ENCODE measurements at regions not wholly inside any gene's neighbourhood (a gene's known extent, or its start where the extent isn't known, plus 50 kb on each side); places are given as distances from the start of the nearest gene placed in this dataset.

DNA sequence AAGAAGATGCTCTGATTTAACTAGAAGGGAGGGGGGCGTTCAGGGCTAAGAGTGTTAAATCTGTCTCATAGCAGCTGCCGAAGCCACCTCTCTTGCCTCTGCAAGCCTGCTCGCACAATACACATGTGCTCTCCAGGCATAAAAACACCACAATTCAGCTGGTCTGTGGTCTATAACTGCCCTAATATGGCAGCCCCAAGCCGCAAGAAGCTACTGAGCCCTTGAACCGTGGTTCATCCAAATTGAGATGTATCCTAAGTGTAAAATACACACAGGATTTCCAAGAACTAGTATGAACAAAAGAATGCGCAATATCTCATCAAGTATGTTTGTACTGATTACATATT lies 70.8 kb upstream of the FGFR2 start:
- no peak overlapping the region for H3K4me3 ChIP-seq (ENCODE audit: low read length)

DNA sequence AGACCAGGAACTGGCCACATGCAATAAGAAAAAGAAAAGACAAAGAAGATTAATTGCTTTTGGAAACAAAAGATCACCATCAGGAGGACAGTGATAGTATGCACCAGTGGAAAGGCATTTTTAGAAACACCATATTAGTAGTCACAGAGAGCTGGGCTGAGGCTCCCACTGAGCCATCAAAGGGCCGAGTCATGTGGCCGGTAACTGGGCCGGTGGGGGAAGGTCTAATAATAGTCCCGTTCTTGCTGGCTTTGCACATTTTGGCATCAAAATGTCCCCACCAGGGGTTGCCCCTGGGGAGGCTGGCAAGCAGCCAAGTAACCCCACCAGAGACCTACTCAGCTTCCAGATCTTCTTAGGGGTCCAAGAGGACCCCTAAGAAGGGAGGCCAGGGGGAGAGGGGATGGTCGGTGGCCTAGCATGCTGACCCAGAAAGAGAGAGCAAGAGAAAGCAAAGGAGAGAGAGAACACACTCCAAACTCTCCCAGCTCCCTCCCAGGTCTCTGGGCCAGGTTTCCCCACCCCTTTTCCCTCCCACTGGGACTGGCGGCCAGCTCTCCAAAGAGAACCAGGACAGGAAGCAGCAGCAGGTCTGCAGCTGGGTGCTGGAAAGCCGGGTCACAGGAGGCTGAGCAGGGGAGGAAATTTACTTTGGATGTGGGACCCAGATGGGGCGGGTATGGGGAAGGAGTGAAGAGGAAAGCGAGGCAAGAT lies 70.2 kb upstream of the FGFR2 start:
- TF ChIP-seq EZH2phosphoT487 (IDR thresholded peaks at IDR 0.05; ENCODE audit: low read length): no peak
- TF ChIP-seq CTCF (IDR thresholded peaks at IDR 0.05; ENCODE audit: low read length): no peak
- no peak for TF ChIP-seq EZH2 (optimal IDR thresholded peaks at IDR 0.05; ENCODE audit: low read depth, low read length)
- H3F3A ChIP-seq (ENCODE audit: insufficient read depth, low read length): no peaks in the 10 kb centered on the region
- H3K4me1 ChIP-seq (ENCODE audit: low read length): no peaks in the 10 kb centered on the region
- H3K79me2 ChIP-seq (ENCODE audit: low read length): no peaks in the 10 kb centered on the region
- no peak overlapping the region for H3K27ac ChIP-seq (ENCODE audit: low read length)
- DNase-seq: peak; percentile 12
- no peak overlapping the region for H2AFZ ChIP-seq (ENCODE audit: low read length)
- H3K4me2 ChIP-seq (ENCODE audit: low read depth, low read length): no peak overlapping the region
- H3K4me3 ChIP-seq (ENCODE audit: low read length): no peak overlapping the region
- no peaks in the 10 kb centered on the region for H3K9me2 ChIP-seq (replicated peaks; ENCODE audit: insufficient read depth, low read length)
- no peaks in the 10 kb centered on the region for H4K20me1 ChIP-seq (ENCODE audit: insufficient read depth, low read length)
- H3K9ac ChIP-seq (ENCODE audit: low read length): no peak overlapping the region
- H3K9me3 ChIP-seq (replicated peaks; ENCODE audit: insufficient read depth, low read length): no peaks in the 10 kb centered on the region
- no peaks in the 10 kb centered on the region for H3K36me3 ChIP-seq (replicated peaks; ENCODE audit: insufficient read depth, low read length)
- no peaks in the 10 kb centered on the region for H3K27me3 ChIP-seq (replicated peaks; ENCODE audit: insufficient read depth, low read length)

More for the DNA sequence above, 70.8 kb upstream of the FGFR2 start:
- no peak for DNase-seq
- H2AFZ ChIP-seq (ENCODE audit: low read length): no peak overlapping the region
- H3K4me1 ChIP-seq (ENCODE audit: low read length): no peaks in the 10 kb centered on the region
- no peak for TF ChIP-seq EZH2phosphoT487 (IDR thresholded peaks at IDR 0.05; ENCODE audit: low read length)
- no peak for TF ChIP-seq EZH2 (optimal IDR thresholded peaks at IDR 0.05; ENCODE audit: low read depth, low read length)
- TF ChIP-seq CTCF (IDR thresholded peaks at IDR 0.05; ENCODE audit: low read length): no peak
- no peaks in the 10 kb centered on the region for H3K79me2 ChIP-seq (ENCODE audit: low read length)
- no peaks in the 10 kb centered on the region for H4K20me1 ChIP-seq (ENCODE audit: insufficient read depth, low read length)
- H3K9me2 ChIP-seq (replicated peaks; ENCODE audit: insufficient read depth, low read length): no peaks in the 10 kb centered on the region
- H3K4me2 ChIP-seq (ENCODE audit: low read depth, low read length): no peak overlapping the region
- H3K27me3 ChIP-seq (replicated peaks; ENCODE audit: insufficient read depth, low read length): no peaks in the 10 kb centered on the region
- no peak overlapping the region for H3K9ac ChIP-seq (ENCODE audit: low read length)
- H3K27ac ChIP-seq (ENCODE audit: low read length): no peak overlapping the region
- H3F3A ChIP-seq (ENCODE audit: insufficient read depth, low read length): no peaks in the 10 kb centered on the region
- no peaks in the 10 kb centered on the region for H3K36me3 ChIP-seq (replicated peaks; ENCODE audit: insufficient read depth, low read length)
- H3K9me3 ChIP-seq (replicated peaks; ENCODE audit: insufficient read depth, low read length): no peaks in the 10 kb centered on the region

- no peak overlapping the region for H3K4me2 ChIP-seq (ENCODE audit: low read depth, low read length)
These were observed 69.7 kb upstream of the FGFR2 start for GRCh38 chr10:121667948-121668313.

More at GRCh38 chr10:121667948-121668313, 69.7 kb upstream of the FGFR2 start:
- H2AFZ ChIP-seq (ENCODE audit: low read length): no peak overlapping the region
- no peaks in the 10 kb centered on the region for H3K27me3 ChIP-seq (replicated peaks; ENCODE audit: insufficient read depth, low read length)
- no peaks in the 10 kb centered on the region for H3K4me1 ChIP-seq (ENCODE audit: low read length)
- no peaks in the 10 kb centered on the region for H4K20me1 ChIP-seq (ENCODE audit: insufficient read depth, low read length)
- H3F3A ChIP-seq (ENCODE audit: insufficient read depth, low read length): no peaks in the 10 kb centered on the region
- no peak overlapping the region for H3K27ac ChIP-seq (ENCODE audit: low read length)
- no peaks in the 10 kb centered on the region for H3K9me2 ChIP-seq (replicated peaks; ENCODE audit: insufficient read depth, low read length)
- no peaks in the 10 kb centered on the region for H3K79me2 ChIP-seq (ENCODE audit: low read length)
- H3K9me3 ChIP-seq (replicated peaks; ENCODE audit: insufficient read depth, low read length): no peaks in the 10 kb centered on the region
- H3K9ac ChIP-seq (ENCODE audit: low read length): no peak overlapping the region
- H3K36me3 ChIP-seq (replicated peaks; ENCODE audit: insufficient read depth, low read length): no peaks in the 10 kb centered on the region
- TF ChIP-seq EZH2 (optimal IDR thresholded peaks at IDR 0.05; ENCODE audit: low read depth, low read length): no peak
- TF ChIP-seq EZH2phosphoT487 (IDR thresholded peaks at IDR 0.05; ENCODE audit: low read length): no peak
- no peak for TF ChIP-seq CTCF (IDR thresholded peaks at IDR 0.05; ENCODE audit: low read length)
- no peak overlapping the region for H3K4me3 ChIP-seq (ENCODE audit: low read length)
- DNase-seq: no peak
